GM19240 (cell line): ENCODE measurements at regions not wholly inside any gene's neighbourhood (a gene's known extent, or its start where the extent isn't known, plus 50 kb on each side); places are given as distances from the start of the nearest gene placed in this dataset.

Source experiments
- DNase-seq: peaks from one replicate; pipeline ENCODE4 v3.0.0; 2011; ENCODE audit warnings: low spot score; ENCODE audit not compliant: insufficient read length

DNA sequence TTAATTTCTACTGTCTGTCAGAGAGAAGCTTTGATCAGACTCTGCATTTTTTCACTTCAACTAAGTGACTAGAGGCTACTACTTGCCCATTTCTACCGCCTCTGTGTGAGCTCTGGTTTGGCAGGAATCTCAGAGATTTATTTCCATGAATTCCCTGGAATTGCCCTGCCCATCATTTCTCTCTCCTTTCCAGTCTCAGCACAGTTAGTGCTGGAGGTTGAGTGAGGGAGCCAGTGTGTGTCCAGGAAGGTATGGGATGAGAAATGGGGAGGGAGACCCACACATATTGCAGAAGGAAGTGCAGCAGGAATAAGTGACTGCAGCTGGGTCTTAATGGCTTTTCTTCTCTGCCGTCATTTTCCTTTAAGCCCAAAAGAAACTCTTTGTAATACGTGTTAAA, 443.1 kb upstream of the ZNF462 start:
- no peak for DNase-seq

DNA sequence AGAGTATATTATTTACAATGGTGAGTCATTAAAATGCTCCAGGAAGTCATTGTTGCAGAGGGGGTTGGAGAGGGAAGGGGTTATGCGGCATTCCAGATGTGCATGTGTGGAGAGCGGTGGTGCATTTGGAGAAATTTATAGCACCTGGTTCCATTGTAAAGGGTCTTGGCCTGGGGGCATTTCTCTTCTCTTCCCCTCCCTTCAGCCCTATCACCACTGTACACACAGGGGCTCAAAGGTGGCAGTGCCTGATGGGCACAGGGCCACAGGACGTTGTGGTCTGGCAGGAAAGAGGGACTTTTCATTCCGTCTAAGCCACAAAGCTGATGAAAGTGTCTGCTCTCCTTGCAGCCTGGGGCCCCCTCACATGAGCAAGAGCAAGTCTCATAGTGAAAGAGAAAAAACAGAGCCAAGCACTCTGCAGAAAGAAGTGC, 442.4 kb upstream of the ZNF462 start:
- no peak for DNase-seq

DNA sequence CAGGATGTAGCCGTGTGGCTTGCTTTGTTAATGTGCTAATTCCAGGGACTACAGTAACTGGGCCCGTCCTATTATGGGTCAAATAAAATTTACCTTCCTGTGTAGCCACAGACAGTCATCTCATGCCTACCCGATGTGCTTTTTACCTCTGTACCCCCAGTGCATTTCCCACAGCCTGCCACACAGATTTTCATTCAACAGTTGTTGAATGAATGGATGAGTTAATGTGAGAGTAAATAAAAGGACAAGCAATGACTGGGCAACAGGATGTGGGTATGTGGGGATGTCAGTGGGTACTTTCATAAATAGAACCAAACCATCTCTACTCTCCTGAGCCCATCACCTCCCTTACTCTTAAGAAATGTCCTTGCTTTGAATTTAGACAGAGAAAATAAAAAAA, 441.2 kb upstream of the ZNF462 start:
- no peak for DNase-seq

DNA sequence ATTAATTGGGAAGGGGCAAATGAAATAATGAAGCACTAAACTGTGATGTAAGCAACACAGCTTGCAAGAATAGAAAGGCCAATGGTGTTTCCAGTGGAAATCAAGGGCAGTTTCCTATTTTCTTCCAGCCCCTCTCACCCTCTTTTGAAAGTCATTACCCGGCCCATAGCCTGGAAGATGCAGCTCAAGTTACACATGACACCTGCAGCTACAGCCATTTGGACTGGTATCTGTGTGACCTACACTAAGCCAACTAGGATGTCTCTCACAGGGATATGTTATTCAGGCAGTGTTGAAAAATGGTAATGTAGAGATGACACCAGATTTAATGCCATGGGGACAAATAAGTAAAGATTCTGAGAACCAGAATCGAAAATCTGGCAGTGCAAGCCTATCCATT, 439.4 kb upstream of the ZNF462 start:
- DNase-seq = no peak

DNA sequence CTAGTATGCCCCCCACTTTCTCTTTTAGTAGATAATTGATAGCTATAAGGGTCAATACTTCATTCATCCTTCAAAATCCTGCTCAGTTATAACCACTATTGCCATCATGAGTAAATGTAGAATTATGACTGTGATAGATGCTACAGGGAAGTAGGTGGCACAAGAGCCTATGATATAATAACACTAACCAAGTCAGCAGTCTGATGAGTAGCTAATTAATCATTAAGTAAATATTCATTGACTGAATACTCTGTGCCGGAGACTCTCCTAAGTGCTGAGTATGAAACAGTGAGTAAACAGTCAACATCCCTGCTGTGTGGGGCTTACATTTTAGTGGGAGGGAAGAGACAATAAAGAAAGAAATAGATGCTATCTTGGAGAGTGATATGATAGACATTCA, 430.3 kb upstream of the ZNF462 start:
- DNase-seq = no peak

DNA sequence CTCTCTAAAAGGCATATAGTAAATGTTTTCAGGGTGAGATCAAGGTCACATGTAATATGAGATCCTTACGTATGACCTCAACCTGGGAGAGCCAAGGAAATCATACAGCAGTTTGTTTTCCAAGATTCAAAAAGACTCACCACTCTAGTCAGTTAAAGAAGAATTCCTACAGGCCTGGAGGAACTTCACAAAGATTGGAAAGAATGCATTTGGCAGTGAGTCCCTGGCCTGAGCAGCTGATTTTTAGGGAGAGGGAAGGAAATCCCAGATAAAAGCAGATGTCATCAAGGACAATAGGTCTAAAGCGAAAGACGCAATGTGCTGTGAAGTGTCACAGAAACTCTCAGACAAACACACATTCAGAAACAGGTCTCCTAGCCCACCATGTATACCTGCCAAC, 424.0 kb upstream of the ZNF462 start:
- no peak for DNase-seq

DNA sequence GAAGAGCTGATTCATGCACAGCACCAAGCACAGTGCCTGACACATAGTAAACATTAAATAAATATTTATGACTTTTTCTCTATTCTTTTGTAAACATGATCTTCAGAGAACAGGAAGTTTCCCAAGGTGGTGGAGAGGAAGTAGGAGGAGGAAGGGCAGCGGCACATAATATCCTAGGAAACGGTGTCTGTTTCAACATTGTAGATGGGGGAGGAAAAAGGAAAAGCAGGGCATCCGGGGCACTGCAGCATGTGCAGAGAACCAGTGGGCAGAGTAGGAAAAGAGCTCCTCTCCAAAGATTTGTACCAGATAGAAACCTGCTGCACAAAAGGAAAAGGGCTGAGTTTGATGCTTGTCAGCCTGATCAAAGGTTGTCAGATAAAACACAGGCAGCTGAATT, 421.7 kb upstream of the ZNF462 start:
- DNase-seq = no peak

DNA sequence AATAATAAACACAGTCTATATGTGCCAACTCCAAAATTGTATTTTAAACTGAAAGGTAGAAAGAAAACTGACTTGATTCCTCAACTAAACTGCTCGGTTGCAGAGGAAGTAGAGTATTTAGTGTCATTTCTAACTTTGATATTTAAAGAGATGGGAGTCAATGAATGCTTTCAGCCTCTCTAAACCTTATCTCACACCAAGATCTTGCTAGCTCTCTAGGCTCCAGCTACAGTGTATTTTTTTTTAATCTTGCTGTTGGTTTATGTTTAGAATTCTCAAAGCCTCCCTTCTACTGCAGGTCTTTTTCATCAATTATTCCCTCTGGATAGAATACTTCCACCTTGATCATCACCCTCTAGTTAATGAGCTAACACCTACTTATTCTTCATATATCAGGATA, 419.4 kb upstream of the ZNF462 start:
- DNase-seq = no peak

DNA sequence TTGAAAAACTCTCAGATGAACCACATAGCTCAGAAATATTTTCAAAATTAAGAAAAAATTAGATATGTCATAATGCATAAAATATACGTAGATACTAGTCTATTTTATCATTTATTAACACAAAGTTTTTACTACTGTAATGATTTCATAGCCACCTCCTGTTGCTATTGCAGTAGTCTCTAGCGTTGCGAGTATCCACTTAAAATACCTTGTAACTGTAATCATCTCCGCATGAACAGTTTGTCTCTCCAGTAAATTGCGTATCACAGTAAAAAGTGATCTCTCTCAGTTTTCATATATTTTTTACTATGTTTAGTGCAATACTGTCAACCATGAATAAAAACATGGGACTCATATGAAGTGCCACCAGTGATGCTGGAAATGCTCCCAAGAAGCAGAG, 417.9 kb upstream of the ZNF462 start:
- no peak for DNase-seq

DNA sequence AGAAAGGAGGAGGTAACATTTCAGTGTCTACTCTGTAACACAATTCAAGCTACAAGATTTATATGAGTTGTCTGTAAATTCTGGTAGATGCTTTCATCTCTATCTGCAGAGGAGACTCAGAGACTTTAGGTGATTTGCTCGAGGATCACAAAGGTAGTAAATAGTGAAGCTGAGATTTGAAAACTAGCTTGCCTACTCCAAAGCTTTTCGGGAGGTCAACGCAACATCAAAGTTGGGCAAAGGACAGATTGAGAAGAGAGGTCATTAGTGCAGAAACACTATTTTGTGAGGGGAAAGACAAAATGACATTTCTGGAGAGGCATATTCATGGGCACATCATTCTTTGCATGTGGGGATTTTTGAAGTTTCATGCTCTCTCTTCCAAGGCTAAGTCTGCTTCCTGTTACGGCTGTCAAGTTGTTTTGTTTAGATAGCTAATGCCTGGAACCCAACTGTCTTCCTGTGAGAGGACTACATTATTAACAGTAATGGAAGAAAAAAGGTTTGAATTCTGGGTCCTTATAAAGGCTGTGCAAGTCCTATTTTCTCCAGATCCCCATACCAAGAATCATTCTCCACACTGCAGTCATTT, 413.5 kb upstream of the ZNF462 start:
- DNase-seq = no peak

DNA sequence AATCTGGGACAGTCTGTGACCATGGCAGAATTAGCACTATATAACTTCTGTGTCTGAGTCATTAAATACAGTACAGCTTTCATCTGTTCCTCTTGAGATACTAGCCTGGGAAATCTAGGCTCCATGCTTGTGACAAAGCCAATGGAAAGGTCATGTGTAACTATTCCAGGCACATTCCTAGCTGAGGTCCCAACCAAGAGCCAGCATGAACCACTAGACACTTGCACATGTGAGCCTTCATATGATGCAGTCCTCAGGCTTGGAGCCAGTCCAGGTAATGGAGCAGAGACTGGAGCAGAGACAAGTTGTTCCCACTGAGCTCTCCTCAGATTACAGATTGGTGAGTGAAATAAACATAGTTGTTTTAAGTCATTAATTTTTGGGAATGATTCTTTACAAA, 412.4 kb upstream of the ZNF462 start:
- no peak for DNase-seq

DNA sequence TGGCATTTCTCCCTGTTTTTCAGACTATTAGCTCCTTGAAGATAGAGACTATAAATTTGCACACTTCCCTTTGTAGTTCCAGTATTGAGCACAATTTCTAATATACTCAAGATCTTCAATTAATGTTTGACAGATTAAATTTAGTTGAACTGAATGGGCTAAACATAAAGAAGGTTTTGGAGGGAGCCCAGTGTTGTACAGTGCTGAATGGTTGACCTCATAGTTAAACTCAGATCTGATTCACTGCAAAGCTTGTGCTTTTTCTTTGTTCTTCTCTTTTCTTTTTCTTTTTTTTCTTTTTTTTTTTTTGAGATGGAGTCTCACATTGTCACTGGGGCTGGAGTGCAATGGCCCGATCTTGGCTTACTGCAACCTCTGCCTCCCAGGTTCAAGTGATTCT, 411.7 kb upstream of the ZNF462 start:
- DNase-seq = no peak

DNA sequence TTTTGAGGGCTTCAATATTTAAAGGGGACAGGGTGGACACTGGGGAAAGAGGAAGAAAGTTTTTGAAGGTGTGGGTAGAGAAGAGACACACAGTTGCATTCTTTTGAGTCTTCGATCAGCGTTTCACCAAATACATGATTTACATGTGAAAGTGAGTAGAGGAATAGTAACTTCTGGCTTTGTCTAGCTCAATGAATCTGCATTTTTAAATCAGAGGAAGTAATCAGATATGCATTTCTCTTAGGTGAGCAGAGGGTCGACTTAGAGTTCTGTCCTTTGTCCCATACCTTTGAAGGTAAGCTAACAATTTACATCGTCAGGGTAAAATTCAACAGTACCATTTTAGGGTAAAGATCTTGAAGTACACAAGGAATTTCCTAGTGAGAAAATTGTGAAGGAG, 406.4 kb upstream of the ZNF462 start:
- DNase-seq = no peak

DNA sequence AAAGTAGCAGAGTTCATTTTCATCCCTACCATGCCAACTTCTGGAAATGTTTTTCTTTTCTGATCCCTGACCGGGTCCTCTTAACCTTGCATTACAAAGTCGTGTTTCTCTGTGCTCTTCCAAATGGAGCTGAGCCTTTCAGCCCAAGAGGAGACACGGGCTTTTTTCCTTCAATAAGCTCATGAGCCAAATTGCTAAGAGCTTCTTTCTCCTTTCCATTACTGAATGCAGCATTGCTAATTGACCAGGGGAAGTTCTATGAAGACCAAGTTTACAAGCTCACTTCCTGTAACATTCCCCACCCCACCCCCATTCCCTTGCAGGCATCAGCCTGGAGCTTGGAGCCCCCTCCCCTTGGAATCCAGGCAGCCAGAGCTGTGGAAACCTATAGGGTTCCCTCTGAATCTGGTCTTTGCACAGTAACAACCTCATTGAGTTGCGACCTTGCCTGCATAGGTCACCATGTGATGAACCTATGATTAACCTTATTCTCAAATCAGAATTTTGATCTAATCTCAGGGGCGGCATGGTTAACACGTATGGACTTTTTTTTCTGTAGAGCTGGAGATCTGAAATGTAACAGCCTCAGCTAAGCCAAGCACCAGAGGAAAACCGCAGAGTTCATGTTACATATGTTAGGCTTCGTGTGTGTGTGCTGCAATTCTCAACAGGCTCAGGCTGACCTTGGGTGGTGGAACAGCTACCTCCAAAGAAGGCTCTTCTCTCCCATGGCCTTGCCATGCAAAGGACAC, 395.7 kb upstream of the ZNF462 start:
- no peak for DNase-seq

DNA sequence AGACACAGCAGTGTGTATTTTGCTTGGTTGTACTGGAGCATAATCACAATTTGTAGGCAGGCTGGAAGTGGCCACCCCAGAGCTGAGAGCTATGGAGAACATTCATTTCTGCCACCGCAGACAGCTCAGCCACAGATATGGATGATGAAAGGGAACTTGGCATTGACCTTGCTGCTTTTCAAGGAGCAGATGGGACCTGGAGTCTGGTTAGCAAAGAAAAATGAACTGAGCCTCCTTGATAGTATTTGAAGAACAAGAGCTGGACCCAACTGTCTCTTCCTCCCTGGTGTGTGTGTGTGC, 395.2 kb upstream of the ZNF462 start:
- no peak for DNase-seq

DNA sequence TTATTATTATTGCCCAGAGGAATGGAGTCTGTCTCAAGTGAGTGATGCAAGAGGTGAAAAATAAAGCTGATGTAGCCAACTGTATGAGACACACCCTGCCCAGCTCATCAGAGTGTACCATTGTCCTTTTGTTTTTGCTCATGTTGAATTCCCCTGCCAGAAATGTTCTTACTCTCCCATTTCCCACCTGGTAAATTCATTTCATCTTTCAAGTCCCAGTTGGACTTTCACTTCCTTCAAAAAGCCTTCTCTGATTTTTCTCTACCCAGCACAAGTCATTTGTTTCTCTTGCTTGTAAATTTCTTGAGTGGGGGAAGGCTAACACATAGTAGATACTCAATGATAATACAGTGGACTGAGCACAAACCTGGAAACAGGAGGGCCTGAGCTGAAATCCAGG, 394.5 kb upstream of the ZNF462 start:
- DNase-seq = no peak

DNA sequence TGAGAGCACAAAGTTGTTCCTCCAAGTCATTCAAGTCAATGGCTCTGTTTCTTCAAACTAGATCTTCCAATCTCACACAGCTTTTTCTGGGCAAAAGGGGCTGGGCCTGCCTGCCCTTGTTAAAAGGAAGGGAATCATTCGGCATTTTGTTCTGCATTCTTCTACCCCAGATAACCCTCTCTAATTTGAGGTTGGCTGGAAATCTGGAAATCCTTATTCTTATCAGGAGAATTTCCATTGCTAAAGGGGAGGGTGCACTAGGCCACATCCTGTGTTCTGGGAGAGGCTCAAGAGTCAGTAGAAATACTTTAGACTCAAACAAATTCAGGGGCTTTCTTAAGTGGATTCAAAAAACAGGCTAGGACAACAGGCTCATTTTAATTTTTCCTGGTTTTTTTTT, 384.7 kb upstream of the ZNF462 start:
- DNase-seq = no peak

DNA sequence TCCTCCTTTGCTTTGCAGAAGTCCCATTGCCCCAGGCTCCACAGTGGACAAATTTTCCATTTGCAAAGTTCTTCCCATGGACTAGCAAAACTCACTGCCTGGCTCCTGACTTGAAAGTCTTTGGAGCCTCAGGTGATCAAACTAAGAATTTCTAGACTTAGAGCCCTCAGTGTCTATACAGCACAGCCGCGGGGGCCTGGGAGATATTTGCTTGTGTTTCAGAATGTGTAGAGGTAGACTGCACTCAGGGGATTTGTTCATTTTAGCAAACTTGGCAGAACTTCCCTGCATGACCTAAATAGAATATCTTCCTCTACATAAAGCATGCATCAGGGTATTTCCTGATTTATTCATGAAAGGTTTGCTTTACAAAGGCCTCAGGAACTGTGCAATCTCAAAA, 384.2 kb upstream of the ZNF462 start:
- DNase-seq = no peak

DNA sequence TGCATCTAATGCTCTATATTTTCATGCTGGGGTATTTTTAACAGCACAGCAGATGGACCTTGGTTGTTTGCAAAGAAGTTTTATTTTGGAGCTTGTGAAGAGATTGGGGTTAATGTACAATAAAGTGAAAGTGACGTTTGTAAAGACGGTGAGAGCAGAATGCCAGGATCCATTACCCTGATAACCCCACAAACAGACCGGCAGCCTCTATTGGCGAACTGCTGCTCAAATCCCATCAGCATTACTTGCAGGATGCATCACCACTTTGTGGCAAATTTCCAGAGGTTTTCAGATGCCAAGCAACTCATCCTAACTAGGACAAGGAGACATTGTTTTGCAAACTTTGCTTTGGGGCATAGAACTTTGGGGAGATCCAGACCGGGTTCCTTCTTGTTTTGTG, 383.3 kb upstream of the ZNF462 start:
- no peak for DNase-seq

DNA sequence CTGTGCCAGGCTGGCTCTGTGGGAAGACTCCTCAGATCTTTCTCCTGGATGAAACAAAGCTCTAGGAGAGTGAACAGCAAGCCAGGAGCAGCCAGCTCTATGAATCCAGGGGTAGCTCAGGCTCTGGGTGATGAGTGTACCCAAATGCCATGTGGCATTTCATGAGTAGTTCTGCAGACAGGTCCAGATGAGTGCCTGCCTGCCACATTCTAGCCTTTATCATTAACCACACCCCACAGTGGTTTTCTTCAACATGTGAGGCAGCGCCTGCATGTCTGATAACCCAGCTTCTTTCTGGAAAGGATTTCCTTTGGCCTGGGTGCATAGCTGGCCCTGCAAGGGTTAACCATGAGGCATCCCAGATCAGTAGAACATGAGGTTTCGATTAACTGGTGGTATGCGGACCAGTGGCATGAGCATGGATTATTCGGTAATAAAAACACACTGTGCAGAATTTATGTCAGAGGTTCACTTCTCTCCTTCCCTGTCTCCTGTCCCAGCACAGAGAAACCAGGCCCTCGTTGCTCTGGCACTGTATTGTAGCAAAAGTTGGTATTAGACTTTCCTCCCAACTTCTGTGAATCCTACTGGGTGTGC, 381.9 kb upstream of the ZNF462 start:
- no peak for DNase-seq

DNA sequence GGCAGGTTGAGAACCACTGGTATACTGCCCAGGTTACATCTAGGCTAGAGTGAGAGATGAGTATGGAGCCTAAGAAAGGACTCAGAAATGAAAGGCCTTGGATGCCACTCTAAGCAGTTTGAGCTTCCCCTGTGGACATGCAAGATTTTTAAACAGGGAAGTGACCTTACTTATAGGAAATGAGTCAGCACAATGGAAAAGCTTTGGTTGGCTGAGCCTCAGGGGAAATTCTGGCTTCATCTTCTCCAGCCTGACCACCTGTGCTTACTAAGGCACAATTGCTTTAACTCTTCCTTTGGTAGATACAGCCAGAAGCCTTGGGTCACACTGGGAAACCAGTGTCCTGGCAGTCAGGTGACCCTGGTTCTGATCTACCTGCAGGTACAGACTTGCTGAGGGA, 380.2 kb upstream of the ZNF462 start:
- no peak for DNase-seq

DNA sequence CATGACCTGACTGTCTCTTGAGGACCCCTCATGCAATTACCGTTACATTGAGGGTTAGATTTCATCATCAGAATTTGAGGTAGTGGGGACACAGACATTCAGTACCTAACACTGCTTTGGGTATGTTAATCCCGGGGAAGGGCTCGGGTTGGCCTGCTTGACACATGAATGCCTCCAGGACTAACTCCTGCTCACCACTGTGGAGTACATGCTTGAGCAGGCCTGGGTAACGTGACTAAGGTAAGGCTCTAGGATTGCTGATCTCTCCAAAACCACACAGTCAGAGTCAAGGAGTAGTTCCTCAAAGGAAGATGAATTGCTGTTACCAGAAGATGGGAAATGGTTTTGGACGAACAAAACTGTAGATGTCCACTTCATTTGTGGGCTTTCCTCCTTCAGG, 376.3 kb upstream of the ZNF462 start:
- DNase-seq = no peak

DNA sequence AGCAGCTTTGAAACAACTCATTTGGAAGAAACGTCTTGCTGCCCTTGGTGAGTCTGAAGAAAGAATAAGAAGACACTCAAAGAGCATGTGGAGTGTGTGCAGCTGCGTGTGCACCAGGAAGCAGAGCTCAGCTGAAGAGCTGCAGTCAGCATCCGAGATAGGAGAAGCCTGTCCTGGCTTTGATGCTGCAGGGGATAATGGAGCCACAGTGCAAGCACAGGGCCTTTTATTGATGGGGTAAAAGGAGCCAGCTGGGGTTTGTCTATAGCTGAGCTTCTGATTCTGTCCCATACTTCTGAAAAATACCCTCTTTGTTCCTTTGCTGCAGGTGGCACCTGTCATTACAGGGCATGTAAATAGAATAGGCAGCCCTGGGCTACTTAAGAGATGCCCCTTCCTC, 375.7 kb upstream of the ZNF462 start:
- no peak for DNase-seq
